Stimulated activated CD4-positive, alpha-beta T cell treated with anti-CD3 and anti-CD28 coated beads, Interleukin-4, amount 100 ng/mL, for 24 hours (primary cell): ENCODE measurements at regions not wholly inside any gene's neighbourhood (a gene's known extent, or its start where the extent isn't known, plus 50 kb on each side); places are given as distances from the start of the nearest gene placed in this dataset.

Experiments used
- DNase-seq: peaks from one replicate; pipeline ENCODE4 v3.0.0-alpha.2; 2020

GRCh38 chr3:177516158-177517011 lies 319.1 kb upstream of the TBL1XR1 start:
- DNase-seq: no peak

GRCh38 chr3:177517906-177518305 lies 320.6 kb upstream of the TBL1XR1 start:
- DNase-seq: no peak

GRCh38 chr3:177519588-177519987 lies 322.3 kb upstream of the TBL1XR1 start:
- no peak for DNase-seq

- DNase-seq: no peak
Observed at GRCh38 chr3:177521305-177521704, 324.0 kb upstream of the TBL1XR1 start.

- no peak for DNase-seq
Observed at GRCh38 chr3:177522051-177522450, 324.8 kb upstream of the TBL1XR1 start.

- DNase-seq: no peak
Observed at GRCh38 chr3:177523067-177523675, 325.9 kb upstream of the TBL1XR1 start.

- DNase-seq: no peak
Observed at GRCh38 chr3:177523872-177524438, 326.7 kb upstream of the TBL1XR1 start.

GRCh38 chr3:177524742-177525141 lies 327.5 kb upstream of the TBL1XR1 start:
- DNase-seq: no peak

- DNase-seq: no peak
Observed at GRCh38 chr3:177525414-177525813, 328.1 kb upstream of the TBL1XR1 start.

- DNase-seq: no peak
Observed at GRCh38 chr3:177525987-177526712, 328.9 kb upstream of the TBL1XR1 start.

- DNase-seq: no peak
Observed at GRCh38 chr3:177527182-177527581, 329.9 kb upstream of the TBL1XR1 start.

GRCh38 chr3:177528306-177529070 lies 331.2 kb upstream of the TBL1XR1 start:
- DNase-seq: no peak

GRCh38 chr3:177529071-177529550 lies 331.8 kb upstream of the TBL1XR1 start:
- DNase-seq: no peak

- no peak for DNase-seq
Observed at GRCh38 chr3:177529716-177530335, 332.5 kb upstream of the TBL1XR1 start.

GRCh38 chr3:177530908-177531307 lies 333.6 kb upstream of the TBL1XR1 start:
- DNase-seq: no peak

GRCh38 chr3:177536873-177537272 lies 339.6 kb upstream of the TBL1XR1 start:
- DNase-seq: no peak

- DNase-seq: no peak
Observed at GRCh38 chr3:177537612-177538011, 340.3 kb upstream of the TBL1XR1 start.

GRCh38 chr3:177538048-177538749 lies 340.9 kb upstream of the TBL1XR1 start:
- DNase-seq: no peak

GRCh38 chr3:177538750-177539730 lies 341.8 kb upstream of the TBL1XR1 start:
- DNase-seq: no peak

- DNase-seq: no peak
Observed at GRCh38 chr3:177541541-177541940, 344.3 kb upstream of the TBL1XR1 start.
